ENCODE measurements at regions not wholly inside any gene's neighbourhood (a gene's known extent, or its start where the extent isn't known, plus 50 kb on each side); places are given as distances from the start of the nearest gene placed in this dataset.
"Not testable (repeated sequence)": the region's sequence is repeated elsewhere in the genome, so short reads cannot be mapped to it uniquely, and the experiment has no call there.

DNA sequence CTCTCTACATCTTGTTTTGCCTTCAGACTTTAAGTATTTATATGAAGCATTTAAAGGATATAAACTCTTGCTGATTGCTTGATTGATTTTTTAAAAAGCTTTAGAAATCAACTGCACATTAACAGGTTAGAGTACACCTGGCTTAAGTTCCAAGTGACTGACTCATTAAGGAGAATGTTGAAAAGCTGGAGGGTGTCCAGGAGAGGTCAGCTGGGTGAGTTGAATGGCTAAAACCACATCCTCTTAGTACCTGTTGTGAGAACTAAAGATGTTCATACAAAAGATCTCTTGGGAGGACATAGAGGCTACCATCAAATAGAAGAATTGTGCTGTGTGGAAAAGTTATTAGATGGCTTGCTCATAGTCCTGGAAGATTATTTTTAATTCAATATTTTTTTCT, 206.8 kb downstream of the TXNL1 start:
- no peaks in the 10 kb centered on the region for H3K27me3 ChIP-seq (ENCODE audit: control insufficient read depth in 3 of 3, insufficient read depth in 3 of 3, low read length in 3 of 3)
- no peak overlapping the region for H3K9ac ChIP-seq (ENCODE audit: low read depth in 1 of 3, low read length in 3 of 3)
- H3K4me1 ChIP-seq (ENCODE audit: control insufficient read depth in 3 of 3, insufficient read depth in 3 of 3, low read length in 3 of 3): no peaks in the 10 kb centered on the region
- no peak overlapping the region for H3K27ac ChIP-seq (ENCODE audit: low read depth, low read length)
- H3K36me3 ChIP-seq (ENCODE audit: control insufficient read depth in 3 of 3, insufficient read depth in 3 of 3, low read length in 3 of 3): no peaks in the 10 kb centered on the region
- H3K9me3 ChIP-seq (ENCODE audit: control insufficient read depth in 3 of 3, low read length in 3 of 3): peaks cover 0 to 3% (median 0%) of the 10 kb centered on the region in 3 donors
- no peak overlapping the region for H3K4me3 ChIP-seq (ENCODE audit: low read length in 3 of 3)

DNA sequence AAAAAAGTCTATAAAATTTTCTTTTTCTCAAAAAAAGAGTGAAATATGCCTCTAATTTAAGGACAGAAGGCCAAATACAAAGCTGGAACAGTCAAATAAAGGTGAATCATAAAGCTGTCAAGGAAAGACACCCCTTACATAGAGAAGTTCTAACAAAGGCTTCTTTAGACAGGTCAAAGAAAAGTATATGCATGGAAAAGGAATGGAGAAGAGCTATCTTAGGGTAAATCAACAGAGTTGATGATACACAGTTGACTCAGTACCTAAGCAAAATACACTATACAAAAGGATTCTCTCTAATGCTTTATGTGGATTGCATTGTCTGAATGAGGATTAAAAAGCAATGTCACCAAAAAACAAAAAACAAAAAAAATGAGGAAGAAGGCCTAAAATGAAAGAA, 214.8 kb downstream of the TXNL1 start:
- Histone ChIP-seq H3K4me3 (ENCODE audit: low read length in 3 of 3) (no peak overlapping the region), H3K9ac (ENCODE audit: low read depth in 1 of 3, low read length in 3 of 3) (no peak overlapping the region), H3K9me3 (ENCODE audit: control insufficient read depth in 3 of 3, low read length in 3 of 3) (peaks cover 0 to 3% (median 0%) of the 10 kb centered on the region in 3 donors), H3K36me3 (ENCODE audit: control insufficient read depth in 3 of 3, insufficient read depth in 3 of 3, low read length in 3 of 3) (no peaks in the 10 kb centered on the region), H3K27me3 (ENCODE audit: control insufficient read depth in 3 of 3, insufficient read depth in 3 of 3, low read length in 3 of 3) (no peaks in the 10 kb centered on the region), H3K4me1 (ENCODE audit: control insufficient read depth in 3 of 3, insufficient read depth in 3 of 3, low read length in 3 of 3) (no peaks in the 10 kb centered on the region), H3K27ac (ENCODE audit: low read depth, low read length) (no peak overlapping the region)

DNA sequence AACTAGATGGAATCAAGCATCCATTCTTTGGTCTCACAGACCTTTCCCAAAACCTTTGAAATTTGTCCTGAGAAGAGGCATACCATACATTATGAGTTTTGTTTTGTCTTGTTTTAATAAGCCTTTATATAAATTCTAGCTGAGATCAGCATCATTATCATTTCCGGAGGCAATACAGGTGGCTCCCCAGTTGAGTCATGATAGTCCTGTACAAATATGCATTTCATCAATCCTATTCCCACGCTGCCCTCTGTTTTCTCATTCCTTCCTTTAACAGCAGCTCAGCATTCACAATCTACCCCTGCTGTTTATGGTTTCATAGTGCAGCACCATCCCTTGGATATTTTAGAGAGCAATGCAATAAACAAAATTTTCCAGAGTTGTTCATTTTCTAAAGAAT, 216.7 kb downstream of the TXNL1 start:
- no peaks in the 10 kb centered on the region for H3K4me1 ChIP-seq (ENCODE audit: control insufficient read depth in 3 of 3, insufficient read depth in 3 of 3, low read length in 3 of 3)
- no peak overlapping the region for H3K27ac ChIP-seq (ENCODE audit: low read depth, low read length)
- no peak overlapping the region for H3K9ac ChIP-seq (ENCODE audit: low read depth in 1 of 3, low read length in 3 of 3)
- H3K9me3 ChIP-seq (ENCODE audit: control insufficient read depth in 3 of 3, low read length in 3 of 3): no peaks in the 10 kb centered on the region
- no peaks in the 10 kb centered on the region for H3K27me3 ChIP-seq (ENCODE audit: control insufficient read depth in 3 of 3, insufficient read depth in 3 of 3, low read length in 3 of 3)
- H3K36me3 ChIP-seq (ENCODE audit: control insufficient read depth in 3 of 3, insufficient read depth in 3 of 3, low read length in 3 of 3): no peaks in the 10 kb centered on the region
- H3K4me3 ChIP-seq (ENCODE audit: low read length in 3 of 3): no peak overlapping the region

DNA sequence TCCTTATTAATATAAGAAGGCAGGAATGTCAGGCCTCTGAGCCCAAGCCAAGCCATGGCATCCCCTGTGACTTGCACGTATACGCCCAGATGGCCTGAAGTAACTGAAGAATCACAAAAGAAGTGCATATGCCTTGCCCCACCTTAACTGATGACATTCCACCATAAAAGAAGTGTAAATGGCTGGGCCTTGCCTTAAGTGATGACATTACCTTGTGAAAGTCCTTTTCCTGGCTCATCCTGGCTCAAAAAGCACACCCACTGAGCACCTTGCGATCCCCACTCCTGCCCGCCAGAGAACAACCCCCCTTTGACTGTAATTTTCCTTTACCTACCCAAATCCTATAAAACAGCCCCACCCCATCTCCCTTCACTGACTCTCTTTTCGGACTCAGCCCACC, 217.5 kb downstream of the TXNL1 start:
- H3K27ac ChIP-seq (ENCODE audit: low read depth, low read length); H3K4me1 ChIP-seq (ENCODE audit: control insufficient read depth in 3 of 3, insufficient read depth in 3 of 3, low read length in 3 of 3); H3K9me3 ChIP-seq (ENCODE audit: control insufficient read depth in 3 of 3, low read length in 3 of 3); H3K4me3 ChIP-seq (ENCODE audit: low read length in 3 of 3); H3K27me3 ChIP-seq (ENCODE audit: control insufficient read depth in 3 of 3, insufficient read depth in 3 of 3, low read length in 3 of 3); H3K9ac ChIP-seq (ENCODE audit: low read depth in 1 of 3, low read length in 3 of 3); H3K36me3 ChIP-seq (ENCODE audit: control insufficient read depth in 3 of 3, insufficient read depth in 3 of 3, low read length in 3 of 3): not testable (repeated sequence)

DNA sequence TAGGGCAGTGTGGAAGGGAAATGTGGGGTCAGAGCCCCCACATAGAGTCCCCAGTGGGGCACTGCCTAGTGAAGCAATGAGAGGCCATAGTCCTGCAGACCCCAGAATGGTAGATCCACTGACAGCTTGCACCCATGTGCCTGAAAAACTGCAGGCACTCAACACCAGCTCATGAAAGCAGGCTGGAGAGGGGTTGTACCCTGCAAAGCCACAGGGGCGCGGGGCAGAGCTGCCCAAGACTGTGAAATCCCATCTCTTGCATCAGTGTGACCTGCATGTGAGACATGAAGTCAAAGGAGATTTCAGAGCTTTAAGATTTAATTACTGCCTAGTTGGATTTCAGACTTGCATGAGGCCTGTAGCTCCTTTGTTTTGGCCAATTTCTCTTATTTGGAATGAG, 224.0 kb downstream of the TXNL1 start:
- Histone ChIP-seq H3K9ac (ENCODE audit: low read depth in 1 of 3, low read length in 3 of 3) (no peak overlapping the region), H3K4me1 (ENCODE audit: control insufficient read depth in 3 of 3, insufficient read depth in 3 of 3, low read length in 3 of 3) (no peaks in the 10 kb centered on the region), H3K36me3 (ENCODE audit: control insufficient read depth in 3 of 3, insufficient read depth in 3 of 3, low read length in 3 of 3) (no peaks in the 10 kb centered on the region), H3K4me3 (ENCODE audit: low read length in 3 of 3) (no peak overlapping the region), H3K27me3 (ENCODE audit: control insufficient read depth in 3 of 3, insufficient read depth in 3 of 3, low read length in 3 of 3) (no peaks in the 10 kb centered on the region), H3K27ac (ENCODE audit: low read depth, low read length) (no peak overlapping the region), H3K9me3 (ENCODE audit: control insufficient read depth in 3 of 3, low read length in 3 of 3) (no peaks in the 10 kb centered on the region)

DNA sequence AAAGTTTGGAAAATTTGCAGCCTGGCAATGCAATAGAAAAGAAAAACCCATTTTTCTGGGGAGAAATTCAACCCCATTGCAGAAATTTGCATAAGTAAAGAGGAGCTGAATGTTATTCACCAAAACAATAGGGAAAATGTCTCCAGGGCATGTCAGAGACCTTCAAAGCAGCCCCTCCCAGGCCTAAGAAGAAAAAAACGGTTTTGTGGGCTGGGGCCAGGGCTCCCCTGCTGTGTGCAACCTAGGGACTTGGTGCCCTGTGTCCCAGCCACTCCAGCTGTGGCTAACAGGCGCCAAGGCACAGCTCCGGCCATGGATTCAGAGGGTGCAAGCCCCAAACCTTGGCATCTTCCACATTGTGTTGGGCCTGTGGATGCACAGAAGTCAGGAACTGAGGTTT, 224.5 kb downstream of the TXNL1 start:
- no peaks in the 10 kb centered on the region for H3K27me3 ChIP-seq (ENCODE audit: control insufficient read depth in 3 of 3, insufficient read depth in 3 of 3, low read length in 3 of 3)
- no peak overlapping the region for H3K4me3 ChIP-seq (ENCODE audit: low read length in 3 of 3)
- H3K27ac ChIP-seq (ENCODE audit: low read depth, low read length): no peak overlapping the region
- H3K4me1 ChIP-seq (ENCODE audit: control insufficient read depth in 3 of 3, insufficient read depth in 3 of 3, low read length in 3 of 3): no peaks in the 10 kb centered on the region
- no peaks in the 10 kb centered on the region for H3K9me3 ChIP-seq (ENCODE audit: control insufficient read depth in 3 of 3, low read length in 3 of 3)
- H3K36me3 ChIP-seq (ENCODE audit: control insufficient read depth in 3 of 3, insufficient read depth in 3 of 3, low read length in 3 of 3): no peaks in the 10 kb centered on the region
- no peak overlapping the region for H3K9ac ChIP-seq (ENCODE audit: low read depth in 1 of 3, low read length in 3 of 3)

DNA sequence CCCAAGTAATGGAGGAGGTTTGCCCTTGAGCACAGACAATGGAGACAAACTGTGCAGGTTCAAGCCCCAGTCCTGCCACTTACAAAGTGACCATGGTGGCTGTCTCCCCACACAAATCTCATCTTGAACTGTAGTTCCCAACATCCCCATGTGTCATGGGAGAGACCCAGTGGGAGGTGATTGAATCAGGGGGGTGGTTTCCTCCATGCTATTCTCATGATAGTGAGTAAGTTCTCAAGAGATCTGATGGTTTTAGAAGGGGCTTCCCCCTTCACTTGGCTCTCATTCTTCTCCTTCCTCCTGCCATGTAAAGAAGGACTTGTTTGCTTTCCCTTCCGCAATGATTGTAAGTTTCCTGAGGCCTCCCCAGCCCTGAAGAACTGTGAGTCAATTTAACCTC, 225.4 kb downstream of the TXNL1 start:
- Histone ChIP-seq H3K4me3 (ENCODE audit: low read length in 3 of 3) (no peak overlapping the region), H3K36me3 (ENCODE audit: control insufficient read depth in 3 of 3, insufficient read depth in 3 of 3, low read length in 3 of 3) (no peaks in the 10 kb centered on the region), H3K4me1 (ENCODE audit: control insufficient read depth in 3 of 3, insufficient read depth in 3 of 3, low read length in 3 of 3) (no peaks in the 10 kb centered on the region), H3K9ac (ENCODE audit: low read depth in 1 of 3, low read length in 3 of 3) (no peak overlapping the region), H3K27ac (ENCODE audit: low read depth, low read length) (no peak overlapping the region), H3K9me3 (ENCODE audit: control insufficient read depth in 3 of 3, low read length in 3 of 3) (no peaks in the 10 kb centered on the region), H3K27me3 (ENCODE audit: control insufficient read depth in 3 of 3, insufficient read depth in 3 of 3, low read length in 3 of 3) (no peaks in the 10 kb centered on the region)

DNA sequence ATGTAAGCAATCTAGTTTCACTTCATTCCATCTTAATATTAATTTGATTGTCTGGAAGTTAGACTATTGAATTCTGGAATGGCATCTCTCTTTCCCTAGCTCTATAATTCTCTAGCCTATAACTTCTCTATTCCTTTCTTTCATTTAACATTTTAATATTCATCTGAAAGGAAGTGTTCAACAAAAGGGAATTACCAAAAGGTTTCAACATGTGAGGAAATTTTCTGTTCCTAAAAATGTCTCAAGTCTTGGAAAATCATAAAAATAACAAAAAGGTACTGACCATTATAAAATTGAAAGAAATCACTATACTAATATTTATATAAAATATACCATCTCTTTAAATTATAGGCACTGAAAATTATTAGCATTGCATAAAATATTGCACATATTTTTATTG, 228.7 kb downstream of the TXNL1 start:
- Histone ChIP-seq H3K4me3 (ENCODE audit: low read length in 3 of 3) (no peak overlapping the region), H3K27ac (ENCODE audit: low read depth, low read length) (no peak overlapping the region), H3K9me3 (ENCODE audit: control insufficient read depth in 3 of 3, low read length in 3 of 3) (no peaks in the 10 kb centered on the region), H3K9ac (ENCODE audit: low read depth in 1 of 3, low read length in 3 of 3) (no peak overlapping the region), H3K4me1 (ENCODE audit: control insufficient read depth in 3 of 3, insufficient read depth in 3 of 3, low read length in 3 of 3) (no peaks in the 10 kb centered on the region), H3K36me3 (ENCODE audit: control insufficient read depth in 3 of 3, insufficient read depth in 3 of 3, low read length in 3 of 3) (no peaks in the 10 kb centered on the region), H3K27me3 (ENCODE audit: control insufficient read depth in 3 of 3, insufficient read depth in 3 of 3, low read length in 3 of 3) (no peaks in the 10 kb centered on the region)

DNA sequence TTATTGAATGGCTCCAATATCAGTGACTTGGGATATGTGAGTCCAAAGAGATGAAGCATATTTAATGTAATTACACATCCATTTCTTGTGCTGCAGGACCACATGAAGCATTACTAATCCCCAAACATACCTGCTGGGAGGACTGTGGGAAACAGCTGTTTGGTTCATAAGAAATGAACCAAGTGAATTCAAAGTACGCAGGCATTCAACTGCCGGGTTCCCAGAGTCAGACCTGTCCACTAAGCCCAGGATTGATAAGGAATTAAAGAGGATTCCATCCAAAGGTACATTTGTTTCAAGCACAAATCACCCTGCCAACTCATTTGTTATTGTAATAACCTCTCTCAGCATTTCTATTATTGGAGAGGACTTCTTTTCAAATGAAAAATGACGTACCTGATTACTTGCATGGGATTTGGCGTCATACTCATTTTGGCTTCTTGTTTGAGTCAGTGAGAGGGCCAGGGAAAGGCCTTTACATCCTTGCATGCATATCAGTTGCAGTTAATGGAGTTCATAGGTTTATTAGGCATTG, 230.7 kb downstream of the TXNL1 start:
- Histone ChIP-seq H3K9me3 (ENCODE audit: control insufficient read depth in 3 of 3, low read length in 3 of 3) (no peaks in the 10 kb centered on the region), H3K27me3 (ENCODE audit: control insufficient read depth in 3 of 3, insufficient read depth in 3 of 3, low read length in 3 of 3) (no peaks in the 10 kb centered on the region), H3K4me3 (ENCODE audit: low read length in 3 of 3) (no peak overlapping the region), H3K9ac (ENCODE audit: low read depth in 1 of 3, low read length in 3 of 3) (no peak overlapping the region), H3K27ac (ENCODE audit: low read depth, low read length) (no peak overlapping the region), H3K4me1 (ENCODE audit: control insufficient read depth in 3 of 3, insufficient read depth in 3 of 3, low read length in 3 of 3) (no peaks in the 10 kb centered on the region), H3K36me3 (ENCODE audit: control insufficient read depth in 3 of 3, insufficient read depth in 3 of 3, low read length in 3 of 3) (no peaks in the 10 kb centered on the region)

DNA sequence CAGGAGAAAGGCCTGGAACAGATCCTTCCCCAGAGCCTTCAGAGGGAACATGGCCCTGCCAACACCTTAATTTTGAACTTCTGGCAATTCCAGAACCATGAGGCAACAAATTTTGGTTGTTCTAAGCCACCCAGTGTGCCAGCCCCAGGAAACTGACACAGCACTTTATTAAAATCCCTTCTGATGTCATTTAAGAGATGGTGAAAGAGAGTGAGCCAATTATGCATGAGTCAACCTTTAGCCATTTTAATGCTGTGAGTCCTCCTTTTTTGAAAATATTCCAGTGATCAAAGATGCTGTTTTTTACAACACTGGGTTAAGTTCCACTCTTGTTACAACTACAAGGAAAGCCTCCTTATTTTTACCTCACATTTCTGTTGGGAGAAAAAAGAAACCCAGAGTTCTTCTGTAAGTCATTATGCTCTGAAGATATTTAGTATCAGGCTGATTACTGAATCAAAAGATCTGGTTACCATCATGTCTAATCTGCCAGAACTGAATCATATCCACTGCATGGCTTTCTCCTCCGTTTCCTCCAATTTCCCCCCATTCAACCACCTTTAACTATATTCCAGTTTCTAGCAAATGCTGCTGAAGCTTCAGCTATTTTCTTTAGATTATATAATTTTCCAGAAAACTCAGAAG, 235.4 kb downstream of the TXNL1 start:
- no peaks in the 10 kb centered on the region for H3K4me1 ChIP-seq (ENCODE audit: control insufficient read depth in 3 of 3, insufficient read depth in 3 of 3, low read length in 3 of 3)
- H3K9ac ChIP-seq (ENCODE audit: low read depth in 1 of 3, low read length in 3 of 3): no peak overlapping the region
- H3K36me3 ChIP-seq (ENCODE audit: control insufficient read depth in 3 of 3, insufficient read depth in 3 of 3, low read length in 3 of 3): no peaks in the 10 kb centered on the region
- no peaks in the 10 kb centered on the region for H3K9me3 ChIP-seq (ENCODE audit: control insufficient read depth in 3 of 3, low read length in 3 of 3)
- no peak overlapping the region for H3K27ac ChIP-seq (ENCODE audit: low read depth, low read length)
- no peak overlapping the region for H3K4me3 ChIP-seq (ENCODE audit: low read length in 3 of 3)
- H3K27me3 ChIP-seq (ENCODE audit: control insufficient read depth in 3 of 3, insufficient read depth in 3 of 3, low read length in 3 of 3): no peaks in the 10 kb centered on the region
